Fibroblast of lung (primary cell): ENCODE measurements at regions not wholly inside any gene's neighbourhood (a gene's known extent, or its start where the extent isn't known, plus 50 kb on each side); places are given as distances from the start of the nearest gene placed in this dataset.

Source experiments
- EZH2 ChIP-seq: IDR thresholded peaks from 2 replicates; pipeline ENCODE4 v1.5.1; 2012; ENCODE audit warnings: low read length, control low read depth, mild to moderate bottlenecking; ENCODE audit errors: missing control alignments
- TF ChIP-seq, protein P1 (sequence below), 2 donors: IDR thresholded peaks in 1 of 2; conservative IDR thresholded peaks in 1 of 2; 1 replicate in 1 of 2; 2 replicates in 1 of 2; pipeline ENCODE4 v1.5.1; 2011 to 2012; ENCODE audit warnings: low read length in 2 of 2, control low read depth in 1 of 2, inconsistent platforms in 1 of 2, low read depth in 1 of 2, mild to moderate bottlenecking in 1 of 2

DNA sequence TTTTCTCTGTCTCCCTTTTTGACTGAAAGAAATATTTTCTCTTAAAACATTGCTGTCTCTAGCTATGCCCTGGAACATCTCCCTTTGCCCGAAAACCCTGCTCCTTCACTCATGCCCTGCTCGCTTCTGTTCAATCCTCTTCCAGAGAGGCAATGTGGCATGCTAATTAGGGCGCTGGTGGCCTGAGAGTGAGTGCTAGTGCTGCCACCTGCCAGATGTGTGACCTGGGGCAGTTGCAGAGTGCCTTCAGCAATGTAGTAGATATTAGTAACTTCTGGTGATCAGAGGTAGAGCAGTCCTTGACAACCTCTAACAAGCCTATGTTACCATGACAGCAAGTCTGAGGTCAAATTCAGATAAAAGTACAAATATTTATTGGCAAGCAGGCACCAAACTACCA is 119.5 kb upstream of the OSMR start:
- TF ChIP-seq, protein P1, sequence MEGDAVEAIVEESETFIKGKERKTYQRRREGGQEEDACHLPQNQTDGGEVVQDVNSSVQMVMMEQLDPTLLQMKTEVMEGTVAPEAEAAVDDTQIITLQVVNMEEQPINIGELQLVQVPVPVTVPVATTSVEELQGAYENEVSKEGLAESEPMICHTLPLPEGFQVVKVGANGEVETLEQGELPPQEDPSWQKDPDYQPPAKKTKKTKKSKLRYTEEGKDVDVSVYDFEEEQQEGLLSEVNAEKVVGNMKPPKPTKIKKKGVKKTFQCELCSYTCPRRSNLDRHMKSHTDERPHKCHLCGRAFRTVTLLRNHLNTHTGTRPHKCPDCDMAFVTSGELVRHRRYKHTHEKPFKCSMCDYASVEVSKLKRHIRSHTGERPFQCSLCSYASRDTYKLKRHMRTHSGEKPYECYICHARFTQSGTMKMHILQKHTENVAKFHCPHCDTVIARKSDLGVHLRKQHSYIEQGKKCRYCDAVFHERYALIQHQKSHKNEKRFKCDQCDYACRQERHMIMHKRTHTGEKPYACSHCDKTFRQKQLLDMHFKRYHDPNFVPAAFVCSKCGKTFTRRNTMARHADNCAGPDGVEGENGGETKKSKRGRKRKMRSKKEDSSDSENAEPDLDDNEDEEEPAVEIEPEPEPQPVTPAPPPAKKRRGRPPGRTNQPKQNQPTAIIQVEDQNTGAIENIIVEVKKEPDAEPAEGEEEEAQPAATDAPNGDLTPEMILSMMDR (conservative IDR thresholded peaks at IDR 0.05 in 1 of 2, IDR thresholded peaks at IDR 0.05 in 1 of 2; ENCODE audit: low read depth in 1 of 2, low read length in 2 of 2) = no peak
- no peak for TF ChIP-seq EZH2
